ENCODE measurements at regions not wholly inside any gene's neighbourhood (a gene's known extent, or its start where the extent isn't known, plus 50 kb on each side); places are given as distances from the start of the nearest gene placed in this dataset.
"Not testable (repeated sequence)": the region's sequence is repeated elsewhere in the genome, so short reads cannot be mapped to it uniquely, and the experiment has no call there.

- TF ChIP-seq CTCF, POLR2A (IDR thresholded peaks at IDR 0.05): not testable (repeated sequence)
Observed at GRCh38 chr5:56628616-56629015, 186.7 kb upstream of the MAP3K1 start.
